ENCODE measurements at regions not wholly inside any gene's neighbourhood (a gene's known extent, or its start where the extent isn't known, plus 50 kb on each side); places are given as distances from the start of the nearest gene placed in this dataset.

DNA sequence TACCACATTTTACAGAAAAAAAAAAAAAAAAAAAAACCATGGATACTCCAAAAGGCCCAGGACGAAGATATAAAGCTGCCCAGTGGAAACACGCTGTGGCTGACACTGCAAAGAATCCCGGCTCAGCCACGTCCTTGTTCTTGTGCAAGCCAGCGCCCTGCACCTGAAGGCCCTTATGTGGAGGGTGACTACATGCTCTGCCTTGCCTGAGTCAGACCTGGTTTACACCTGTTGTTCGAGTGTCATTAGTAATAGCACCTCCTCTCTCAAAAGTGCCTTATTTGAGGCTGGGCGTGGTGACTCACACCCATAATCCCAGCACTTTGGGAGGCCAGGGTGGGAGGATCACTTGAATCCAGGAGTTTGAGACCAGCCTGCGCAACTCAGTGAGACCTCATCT, 54.3 kb upstream of the ZSWIM6 start:
- no peak overlapping the region for H3K4me3 ChIP-seq (replicated peaks; ENCODE audit: low read depth, low read length)
- TF ChIP-seq, protein P1, sequence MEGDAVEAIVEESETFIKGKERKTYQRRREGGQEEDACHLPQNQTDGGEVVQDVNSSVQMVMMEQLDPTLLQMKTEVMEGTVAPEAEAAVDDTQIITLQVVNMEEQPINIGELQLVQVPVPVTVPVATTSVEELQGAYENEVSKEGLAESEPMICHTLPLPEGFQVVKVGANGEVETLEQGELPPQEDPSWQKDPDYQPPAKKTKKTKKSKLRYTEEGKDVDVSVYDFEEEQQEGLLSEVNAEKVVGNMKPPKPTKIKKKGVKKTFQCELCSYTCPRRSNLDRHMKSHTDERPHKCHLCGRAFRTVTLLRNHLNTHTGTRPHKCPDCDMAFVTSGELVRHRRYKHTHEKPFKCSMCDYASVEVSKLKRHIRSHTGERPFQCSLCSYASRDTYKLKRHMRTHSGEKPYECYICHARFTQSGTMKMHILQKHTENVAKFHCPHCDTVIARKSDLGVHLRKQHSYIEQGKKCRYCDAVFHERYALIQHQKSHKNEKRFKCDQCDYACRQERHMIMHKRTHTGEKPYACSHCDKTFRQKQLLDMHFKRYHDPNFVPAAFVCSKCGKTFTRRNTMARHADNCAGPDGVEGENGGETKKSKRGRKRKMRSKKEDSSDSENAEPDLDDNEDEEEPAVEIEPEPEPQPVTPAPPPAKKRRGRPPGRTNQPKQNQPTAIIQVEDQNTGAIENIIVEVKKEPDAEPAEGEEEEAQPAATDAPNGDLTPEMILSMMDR (IDR thresholded peaks at IDR 0.05; ENCODE audit: low read depth, low read length, missing control alignments) = no peak
- DNase-seq (ENCODE audit: extremely low read depth, low read depth) = no peak

DNA sequence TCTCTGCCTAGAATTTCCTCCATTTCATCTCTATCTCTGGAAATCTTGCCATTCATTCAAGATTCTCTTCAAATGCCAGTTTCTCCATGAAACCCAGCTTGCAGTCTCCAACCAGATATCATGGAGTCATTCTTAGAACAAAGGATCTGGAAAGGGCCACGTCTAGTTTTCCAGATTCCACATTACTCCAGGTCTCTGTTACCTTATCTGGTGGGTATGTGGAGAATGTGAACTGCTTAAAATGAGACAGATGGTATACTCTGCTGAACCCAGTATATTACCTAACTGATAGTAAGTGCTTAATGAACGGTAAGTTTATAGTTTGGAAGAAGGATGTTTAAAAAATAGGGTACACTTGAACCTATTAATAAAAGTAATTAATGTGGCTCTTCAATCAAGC, 52.3 kb upstream of the ZSWIM6 start:
- no peak for DNase-seq (ENCODE audit: extremely low read depth, low read depth)
- TF ChIP-seq, protein P1 (IDR thresholded peaks at IDR 0.05; ENCODE audit: low read depth, low read length, missing control alignments) = no peak
- H3K4me3 ChIP-seq (replicated peaks; ENCODE audit: low read depth, low read length) = no peak overlapping the region

DNA sequence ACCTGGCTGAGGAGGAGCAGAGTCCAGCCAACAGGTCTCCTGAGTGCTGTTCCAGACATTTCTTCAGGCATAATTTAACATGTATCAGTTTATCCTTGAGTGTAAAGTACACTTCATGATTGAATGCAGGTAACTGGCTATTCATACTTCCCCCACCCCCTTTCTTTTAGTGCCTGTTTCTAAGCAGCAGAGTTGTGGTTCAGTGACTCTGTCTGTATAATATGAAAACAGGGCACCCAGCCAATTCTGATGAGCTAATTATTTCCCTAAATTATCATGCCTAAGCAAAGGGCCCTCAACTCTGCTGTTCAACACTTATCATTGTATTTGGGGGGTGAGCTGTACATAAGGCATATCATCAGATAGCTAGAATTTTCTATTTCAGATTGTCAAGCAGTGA, 51.9 kb upstream of the ZSWIM6 start:
- TF ChIP-seq, protein P1 (IDR thresholded peaks at IDR 0.05; ENCODE audit: low read depth, low read length, missing control alignments) = no peak
- H3K4me3 ChIP-seq (replicated peaks; ENCODE audit: low read depth, low read length) = no peak overlapping the region
- peak; percentile 46 for DNase-seq (ENCODE audit: extremely low read depth, low read depth)

DNA sequence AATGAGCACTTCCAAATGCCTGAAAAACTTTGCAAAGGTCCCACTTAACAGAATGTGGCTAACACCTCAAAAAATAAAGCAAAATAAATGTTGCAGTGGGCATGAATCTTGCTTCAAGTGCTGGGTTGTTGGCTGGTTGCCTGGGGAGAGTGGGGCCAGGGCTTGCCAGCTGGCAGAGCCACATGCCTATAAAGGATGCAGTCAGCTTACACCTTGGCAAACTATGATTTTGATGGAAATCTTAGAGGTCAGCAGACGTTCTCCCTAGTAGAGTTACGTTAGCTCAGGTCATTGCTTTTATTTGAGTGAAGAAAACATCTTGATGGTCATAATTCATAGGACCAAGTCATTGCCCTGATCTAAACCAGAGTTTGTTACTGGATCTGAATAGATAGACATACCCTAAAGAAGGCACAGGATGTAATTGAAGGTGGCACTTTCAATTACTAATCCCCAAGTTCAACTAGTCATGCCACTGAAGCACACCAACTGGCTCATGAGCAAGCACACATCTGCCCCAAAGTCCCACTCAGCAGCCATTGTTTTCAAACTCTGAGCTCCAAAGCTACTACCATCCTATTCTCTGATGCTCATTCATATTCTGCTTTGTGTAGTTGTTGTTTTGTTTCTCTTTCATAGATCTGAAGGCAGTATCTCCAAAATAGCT, 51.2 kb upstream of the ZSWIM6 start:
- DNase-seq (ENCODE audit: extremely low read depth, low read depth) = no peak
- no peak overlapping the region for H3K4me3 ChIP-seq (replicated peaks; ENCODE audit: low read depth, low read length)
- TF ChIP-seq, protein P1 (IDR thresholded peaks at IDR 0.05; ENCODE audit: low read depth, low read length, missing control alignments) = no peak

DNA sequence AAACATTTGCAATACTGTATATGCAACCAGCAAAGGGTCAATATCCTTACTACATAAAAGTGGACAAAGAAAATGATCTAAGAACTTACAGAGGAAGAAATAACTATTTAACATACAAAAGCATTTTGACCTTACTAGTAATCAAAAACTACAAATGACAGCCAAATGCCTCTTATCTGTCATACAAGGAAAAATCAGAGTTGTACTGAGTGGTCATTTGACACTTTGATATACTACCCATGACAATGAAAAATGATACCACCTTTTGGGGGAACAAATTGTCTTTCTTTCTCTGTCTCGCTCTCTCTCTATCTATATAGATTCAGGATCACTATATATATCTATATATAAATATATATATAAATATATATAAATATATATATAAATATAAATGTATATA, 50.4 kb upstream of the ZSWIM6 start:
- TF ChIP-seq, protein P1 (IDR thresholded peaks at IDR 0.05; ENCODE audit: low read depth, low read length, missing control alignments) = no peak
- no peak for DNase-seq (ENCODE audit: extremely low read depth, low read depth)
- H3K4me3 ChIP-seq (replicated peaks; ENCODE audit: low read depth, low read length) = no peak overlapping the region
